ENCODE measurements at regions not wholly inside any gene's neighbourhood (a gene's known extent, or its start where the extent isn't known, plus 50 kb on each side); places are given as distances from the start of the nearest gene placed in this dataset.

DNA sequence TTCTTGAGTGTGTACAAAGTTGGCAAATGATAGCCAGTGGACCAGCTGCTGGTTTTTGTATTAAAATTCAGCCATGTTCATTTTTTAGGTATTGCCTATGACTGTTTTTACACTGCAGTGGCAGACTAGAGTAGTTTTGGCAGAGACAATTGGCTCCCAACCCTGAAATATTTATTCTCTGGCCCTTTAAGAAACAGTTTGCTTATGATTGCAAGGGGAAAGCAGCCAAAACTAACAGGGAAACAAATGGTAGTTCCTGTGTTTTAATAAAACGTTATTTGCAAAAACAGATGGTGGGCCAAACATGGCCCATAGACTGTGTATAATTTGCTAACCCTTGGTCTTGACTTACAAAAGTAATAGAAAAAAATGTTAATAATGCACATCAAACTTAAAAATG lies 110.2 kb downstream of the ALX1 start:
- H3K27ac ChIP-seq, result no peak overlapping the region
- WGBS (ENCODE audit: missing lambda C conversion rate), result 9% methylated on average over 1 of the region's 1 CpG
- ChIA-PET POLR2A (no interaction called here), CTCF (no interaction called here)
- no peak for DNase-seq (ENCODE audit: low read depth in 1 of 2, low spot score in 1 of 2)
- H3K4me1 ChIP-seq, result no peaks in the 10 kb centered on the region
- no peak for ATAC-seq
- TF ChIP-seq, protein P1, sequence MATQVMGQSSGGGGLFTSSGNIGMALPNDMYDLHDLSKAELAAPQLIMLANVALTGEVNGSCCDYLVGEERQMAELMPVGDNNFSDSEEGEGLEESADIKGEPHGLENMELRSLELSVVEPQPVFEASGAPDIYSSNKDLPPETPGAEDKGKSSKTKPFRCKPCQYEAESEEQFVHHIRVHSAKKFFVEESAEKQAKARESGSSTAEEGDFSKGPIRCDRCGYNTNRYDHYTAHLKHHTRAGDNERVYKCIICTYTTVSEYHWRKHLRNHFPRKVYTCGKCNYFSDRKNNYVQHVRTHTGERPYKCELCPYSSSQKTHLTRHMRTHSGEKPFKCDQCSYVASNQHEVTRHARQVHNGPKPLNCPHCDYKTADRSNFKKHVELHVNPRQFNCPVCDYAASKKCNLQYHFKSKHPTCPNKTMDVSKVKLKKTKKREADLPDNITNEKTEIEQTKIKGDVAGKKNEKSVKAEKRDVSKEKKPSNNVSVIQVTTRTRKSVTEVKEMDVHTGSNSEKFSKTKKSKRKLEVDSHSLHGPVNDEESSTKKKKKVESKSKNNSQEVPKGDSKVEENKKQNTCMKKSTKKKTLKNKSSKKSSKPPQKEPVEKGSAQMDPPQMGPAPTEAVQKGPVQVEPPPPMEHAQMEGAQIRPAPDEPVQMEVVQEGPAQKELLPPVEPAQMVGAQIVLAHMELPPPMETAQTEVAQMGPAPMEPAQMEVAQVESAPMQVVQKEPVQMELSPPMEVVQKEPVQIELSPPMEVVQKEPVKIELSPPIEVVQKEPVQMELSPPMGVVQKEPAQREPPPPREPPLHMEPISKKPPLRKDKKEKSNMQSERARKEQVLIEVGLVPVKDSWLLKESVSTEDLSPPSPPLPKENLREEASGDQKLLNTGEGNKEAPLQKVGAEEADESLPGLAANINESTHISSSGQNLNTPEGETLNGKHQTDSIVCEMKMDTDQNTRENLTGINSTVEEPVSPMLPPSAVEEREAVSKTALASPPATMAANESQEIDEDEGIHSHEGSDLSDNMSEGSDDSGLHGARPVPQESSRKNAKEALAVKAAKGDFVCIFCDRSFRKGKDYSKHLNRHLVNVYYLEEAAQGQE (IDR thresholded peaks at IDR 0.05), result no peak
- no peak for TF ChIP-seq NR3C1 (IDR thresholded peaks at IDR 0.05)
- TF ChIP-seq, protein P2, sequence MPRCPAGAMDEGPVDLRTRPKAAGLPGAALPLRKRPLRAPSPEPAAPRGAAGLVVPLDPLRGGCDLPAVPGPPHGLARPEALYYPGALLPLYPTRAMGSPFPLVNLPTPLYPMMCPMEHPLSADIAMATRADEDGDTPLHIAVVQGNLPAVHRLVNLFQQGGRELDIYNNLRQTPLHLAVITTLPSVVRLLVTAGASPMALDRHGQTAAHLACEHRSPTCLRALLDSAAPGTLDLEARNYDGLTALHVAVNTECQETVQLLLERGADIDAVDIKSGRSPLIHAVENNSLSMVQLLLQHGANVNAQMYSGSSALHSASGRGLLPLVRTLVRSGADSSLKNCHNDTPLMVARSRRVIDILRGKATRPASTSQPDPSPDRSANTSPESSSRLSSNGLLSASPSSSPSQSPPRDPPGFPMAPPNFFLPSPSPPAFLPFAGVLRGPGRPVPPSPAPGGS (IDR thresholded peaks at IDR 0.05), result no peak
- TF ChIP-seq PHF8 (IDR thresholded peaks at IDR 0.05; ENCODE audit: borderline replicate concordance, low read depth), result no peak
- no peak for TF ChIP-seq NFE2L2 (conservative IDR thresholded peaks at IDR 0.05; ENCODE audit: low read length)
- TF ChIP-seq RNF2 (IDR thresholded peaks at IDR 0.05; ENCODE audit: borderline replicate concordance, low read depth), result no peak
- TF ChIP-seq, protein P3, sequence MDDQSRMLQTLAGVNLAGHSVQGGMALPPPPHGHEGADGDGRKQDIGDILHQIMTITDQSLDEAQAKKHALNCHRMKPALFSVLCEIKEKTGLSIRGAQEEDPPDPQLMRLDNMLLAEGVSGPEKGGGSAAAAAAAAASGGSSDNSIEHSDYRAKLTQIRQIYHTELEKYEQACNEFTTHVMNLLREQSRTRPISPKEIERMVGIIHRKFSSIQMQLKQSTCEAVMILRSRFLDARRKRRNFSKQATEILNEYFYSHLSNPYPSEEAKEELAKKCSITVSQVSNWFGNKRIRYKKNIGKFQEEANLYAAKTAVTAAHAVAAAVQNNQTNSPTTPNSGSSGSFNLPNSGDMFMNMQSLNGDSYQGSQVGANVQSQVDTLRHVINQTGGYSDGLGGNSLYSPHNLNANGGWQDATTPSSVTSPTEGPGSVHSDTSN (IDR thresholded peaks at IDR 0.05), result no peak
- no peak for TF ChIP-seq ESRRA (IDR thresholded peaks at IDR 0.05; ENCODE audit: borderline replicate concordance, low read length)
- TF ChIP-seq NPAS2 (CRISPR knock-in tag; IDR thresholded peaks at IDR 0.05; ENCODE audit: borderline replicate concordance), result no peak
- TF ChIP-seq FOXS1 (CRISPR knock-in tag; IDR thresholded peaks at IDR 0.05), result no peak
- TF ChIP-seq HOXB13 (CRISPR knock-in tag; IDR thresholded peaks at IDR 0.05; ENCODE audit: low read depth), result no peak
- TF ChIP-seq GATA3 (IDR thresholded peaks at IDR 0.05; ENCODE audit: borderline replicate concordance), result no peak
- no peak for TF ChIP-seq EHF (CRISPR knock-in tag; IDR thresholded peaks at IDR 0.05)
- TF ChIP-seq HOXB5 (CRISPR knock-in tag; IDR thresholded peaks at IDR 0.05), result no peak
- no peak for TF ChIP-seq BHLHE40 (IDR thresholded peaks at IDR 0.05; ENCODE audit: low read depth, low read length)
- TF ChIP-seq SMC3 (IDR thresholded peaks at IDR 0.05), result no peak
- TF ChIP-seq EP300 (IDR thresholded peaks at IDR 0.05), result no peak
- TF ChIP-seq CHD4 (IDR thresholded peaks at IDR 0.05; ENCODE audit: borderline replicate concordance), result no peak
- TF ChIP-seq, protein P4, sequence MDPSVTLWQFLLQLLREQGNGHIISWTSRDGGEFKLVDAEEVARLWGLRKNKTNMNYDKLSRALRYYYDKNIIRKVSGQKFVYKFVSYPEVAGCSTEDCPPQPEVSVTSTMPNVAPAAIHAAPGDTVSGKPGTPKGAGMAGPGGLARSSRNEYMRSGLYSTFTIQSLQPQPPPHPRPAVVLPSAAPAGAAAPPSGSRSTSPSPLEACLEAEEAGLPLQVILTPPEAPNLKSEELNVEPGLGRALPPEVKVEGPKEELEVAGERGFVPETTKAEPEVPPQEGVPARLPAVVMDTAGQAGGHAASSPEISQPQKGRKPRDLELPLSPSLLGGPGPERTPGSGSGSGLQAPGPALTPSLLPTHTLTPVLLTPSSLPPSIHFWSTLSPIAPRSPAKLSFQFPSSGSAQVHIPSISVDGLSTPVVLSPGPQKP (IDR thresholded peaks at IDR 0.05; ENCODE audit: low read depth, low read length), result no peak
- no peaks in the 10 kb centered on the region for H3K9me3 ChIP-seq
- FAIRE-seq, result no peak
- no peak overlapping the region for H3K4me2 ChIP-seq
- H3K4me3 ChIP-seq, result no peak overlapping the region

DNA sequence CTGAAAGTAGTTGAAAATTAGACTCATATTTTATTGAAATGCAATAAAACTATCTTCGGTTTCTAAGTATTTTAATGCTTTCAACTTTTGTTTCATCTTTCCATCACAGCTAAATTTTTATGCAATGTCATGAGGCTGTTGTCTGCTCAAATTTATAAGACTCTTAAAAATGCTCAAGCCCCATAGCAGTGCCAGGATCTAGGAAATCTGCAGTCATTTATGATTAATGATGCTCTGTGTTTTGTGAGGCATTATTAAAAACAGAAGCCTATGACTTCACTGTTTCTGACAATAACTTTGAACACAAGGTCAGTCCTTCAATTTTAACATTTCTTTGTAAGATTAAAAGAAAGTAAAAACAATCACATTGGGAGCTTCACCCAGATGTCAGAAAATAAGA lies 112.5 kb downstream of the ALX1 start:
- DNase-seq (ENCODE audit: low read depth in 1 of 2, low spot score in 1 of 2), result no peak
- POLR2A ChIA-PET, result no interaction called here
- Histone ChIP-seq H3K4me1 (no peaks in the 10 kb centered on the region), H3K9me3 (no peaks in the 10 kb centered on the region), H3K4me3 (no peak overlapping the region), H3K4me2 (no peak overlapping the region), H3K27ac (no peak overlapping the region)
- ATAC-seq, result no peak
- 26% methylated on average over 1 of the region's 1 CpG for WGBS (ENCODE audit: missing lambda C conversion rate)
- CTCF ChIA-PET, result interaction anchor here (1.6 kb wide), 1 partner anchor 237 kb away, joined by 6 read pairs; no protein-coding TSS in a partner anchor
- TF ChIP-seq CEBPB (IDR thresholded peaks at IDR 0.05) (no peak), CHD4 (IDR thresholded peaks at IDR 0.05; ENCODE audit: borderline replicate concordance) (no peak), EHMT2 (IDR thresholded peaks at IDR 0.05; ENCODE audit: low read depth) (no peak), SMC3 (IDR thresholded peaks at IDR 0.05) (no peak)
- no peak for FAIRE-seq
